ENCODE measurements at regions not wholly inside any gene's neighbourhood (a gene's known extent, or its start where the extent isn't known, plus 50 kb on each side); places are given as distances from the start of the nearest gene placed in this dataset.

GRCh38 chr14:100436745-100437406, 113.7 kb downstream of the SLC25A47 start:
- TF ChIP-seq ATF3 (IDR thresholded peaks at IDR 0.05) (no peak), TAF1 (conservative IDR thresholded peaks at IDR 0.05) (no peak), HNF4A (conservative IDR thresholded peaks at IDR 0.05) (no peak), RAD21 (IDR thresholded peaks at IDR 0.05) (no peak)
- TF ChIP-seq, protein P1, sequence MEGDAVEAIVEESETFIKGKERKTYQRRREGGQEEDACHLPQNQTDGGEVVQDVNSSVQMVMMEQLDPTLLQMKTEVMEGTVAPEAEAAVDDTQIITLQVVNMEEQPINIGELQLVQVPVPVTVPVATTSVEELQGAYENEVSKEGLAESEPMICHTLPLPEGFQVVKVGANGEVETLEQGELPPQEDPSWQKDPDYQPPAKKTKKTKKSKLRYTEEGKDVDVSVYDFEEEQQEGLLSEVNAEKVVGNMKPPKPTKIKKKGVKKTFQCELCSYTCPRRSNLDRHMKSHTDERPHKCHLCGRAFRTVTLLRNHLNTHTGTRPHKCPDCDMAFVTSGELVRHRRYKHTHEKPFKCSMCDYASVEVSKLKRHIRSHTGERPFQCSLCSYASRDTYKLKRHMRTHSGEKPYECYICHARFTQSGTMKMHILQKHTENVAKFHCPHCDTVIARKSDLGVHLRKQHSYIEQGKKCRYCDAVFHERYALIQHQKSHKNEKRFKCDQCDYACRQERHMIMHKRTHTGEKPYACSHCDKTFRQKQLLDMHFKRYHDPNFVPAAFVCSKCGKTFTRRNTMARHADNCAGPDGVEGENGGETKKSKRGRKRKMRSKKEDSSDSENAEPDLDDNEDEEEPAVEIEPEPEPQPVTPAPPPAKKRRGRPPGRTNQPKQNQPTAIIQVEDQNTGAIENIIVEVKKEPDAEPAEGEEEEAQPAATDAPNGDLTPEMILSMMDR (IDR thresholded peaks at IDR 0.05; ENCODE audit: low read depth, low read length, missing input control), result no peak
- TF ChIP-seq, protein P2, sequence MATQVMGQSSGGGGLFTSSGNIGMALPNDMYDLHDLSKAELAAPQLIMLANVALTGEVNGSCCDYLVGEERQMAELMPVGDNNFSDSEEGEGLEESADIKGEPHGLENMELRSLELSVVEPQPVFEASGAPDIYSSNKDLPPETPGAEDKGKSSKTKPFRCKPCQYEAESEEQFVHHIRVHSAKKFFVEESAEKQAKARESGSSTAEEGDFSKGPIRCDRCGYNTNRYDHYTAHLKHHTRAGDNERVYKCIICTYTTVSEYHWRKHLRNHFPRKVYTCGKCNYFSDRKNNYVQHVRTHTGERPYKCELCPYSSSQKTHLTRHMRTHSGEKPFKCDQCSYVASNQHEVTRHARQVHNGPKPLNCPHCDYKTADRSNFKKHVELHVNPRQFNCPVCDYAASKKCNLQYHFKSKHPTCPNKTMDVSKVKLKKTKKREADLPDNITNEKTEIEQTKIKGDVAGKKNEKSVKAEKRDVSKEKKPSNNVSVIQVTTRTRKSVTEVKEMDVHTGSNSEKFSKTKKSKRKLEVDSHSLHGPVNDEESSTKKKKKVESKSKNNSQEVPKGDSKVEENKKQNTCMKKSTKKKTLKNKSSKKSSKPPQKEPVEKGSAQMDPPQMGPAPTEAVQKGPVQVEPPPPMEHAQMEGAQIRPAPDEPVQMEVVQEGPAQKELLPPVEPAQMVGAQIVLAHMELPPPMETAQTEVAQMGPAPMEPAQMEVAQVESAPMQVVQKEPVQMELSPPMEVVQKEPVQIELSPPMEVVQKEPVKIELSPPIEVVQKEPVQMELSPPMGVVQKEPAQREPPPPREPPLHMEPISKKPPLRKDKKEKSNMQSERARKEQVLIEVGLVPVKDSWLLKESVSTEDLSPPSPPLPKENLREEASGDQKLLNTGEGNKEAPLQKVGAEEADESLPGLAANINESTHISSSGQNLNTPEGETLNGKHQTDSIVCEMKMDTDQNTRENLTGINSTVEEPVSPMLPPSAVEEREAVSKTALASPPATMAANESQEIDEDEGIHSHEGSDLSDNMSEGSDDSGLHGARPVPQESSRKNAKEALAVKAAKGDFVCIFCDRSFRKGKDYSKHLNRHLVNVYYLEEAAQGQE (IDR thresholded peaks at IDR 0.05), result no peak
- TF ChIP-seq, protein P3, sequence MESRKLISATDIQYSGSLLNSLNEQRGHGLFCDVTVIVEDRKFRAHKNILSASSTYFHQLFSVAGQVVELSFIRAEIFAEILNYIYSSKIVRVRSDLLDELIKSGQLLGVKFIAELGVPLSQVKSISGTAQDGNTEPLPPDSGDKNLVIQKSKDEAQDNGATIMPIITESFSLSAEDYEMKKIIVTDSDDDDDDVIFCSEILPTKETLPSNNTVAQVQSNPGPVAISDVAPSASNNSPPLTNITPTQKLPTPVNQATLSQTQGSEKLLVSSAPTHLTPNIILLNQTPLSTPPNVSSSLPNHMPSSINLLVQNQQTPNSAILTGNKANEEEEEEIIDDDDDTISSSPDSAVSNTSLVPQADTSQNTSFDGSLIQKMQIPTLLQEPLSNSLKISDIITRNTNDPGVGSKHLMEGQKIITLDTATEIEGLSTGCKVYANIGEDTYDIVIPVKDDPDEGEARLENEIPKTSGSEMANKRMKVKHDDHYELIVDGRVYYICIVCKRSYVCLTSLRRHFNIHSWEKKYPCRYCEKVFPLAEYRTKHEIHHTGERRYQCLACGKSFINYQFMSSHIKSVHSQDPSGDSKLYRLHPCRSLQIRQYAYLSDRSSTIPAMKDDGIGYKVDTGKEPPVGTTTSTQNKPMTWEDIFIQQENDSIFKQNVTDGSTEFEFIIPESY (IDR thresholded peaks at IDR 0.05), result no peak
- TF ChIP-seq, protein P4, sequence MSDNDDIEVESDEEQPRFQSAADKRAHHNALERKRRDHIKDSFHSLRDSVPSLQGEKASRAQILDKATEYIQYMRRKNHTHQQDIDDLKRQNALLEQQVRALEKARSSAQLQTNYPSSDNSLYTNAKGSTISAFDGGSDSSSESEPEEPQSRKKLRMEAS (IDR thresholded peaks at IDR 0.05), result no peak

Measured in liver (tissue), 3 donors.